HG03565 (cell line): ENCODE measurements at regions not wholly inside any gene's neighbourhood (a gene's known extent, or its start where the extent isn't known, plus 50 kb on each side); places are given as distances from the start of the nearest gene placed in this dataset.
"Not testable (repeated sequence)": the region's sequence is repeated elsewhere in the genome, so short reads cannot be mapped to it uniquely, and the experiment has no call there.

Experiments
- ATAC-seq: cut with Tn5 transposase; IDR thresholded peaks from one replicate; pipeline ENCODE4 v1.9.1; 2021; ENCODE audit warnings: mild to moderate bottlenecking, moderate library complexity; ENCODE audit not compliant: unreplicated experiment

GRCh38 chr6:63010962-63011361 is 200.3 kb upstream of the FKBP1C start:
- not testable (repeated sequence) for ATAC-seq

- ATAC-seq, result no peak
Measured at GRCh38 chr6:63014290-63014689, 197.0 kb upstream of the FKBP1C start.

GRCh38 chr6:63022631-63023030 is 188.6 kb upstream of the FKBP1C start:
- ATAC-seq, result no peak

GRCh38 chr6:63023726-63024125 is 187.5 kb upstream of the FKBP1C start:
- ATAC-seq, result no peak

- no peak for ATAC-seq
Measured at GRCh38 chr6:63049216-63049615, 162.1 kb upstream of the FKBP1C start.

- ATAC-seq, result not testable (repeated sequence)
Measured at GRCh38 chr6:63053206-63053605, 158.1 kb upstream of the FKBP1C start.

GRCh38 chr6:63058601-63059000 is 152.7 kb upstream of the FKBP1C start:
- no peak for ATAC-seq

GRCh38 chr6:63063631-63064271 is 147.5 kb upstream of the FKBP1C start:
- no peak for ATAC-seq

GRCh38 chr6:63066055-63066704 is 145.1 kb upstream of the FKBP1C start:
- peak; percentile 85 for ATAC-seq

- ATAC-seq, result no peak
Measured at GRCh38 chr6:63094947-63095346, 116.3 kb upstream of the FKBP1C start.

- ATAC-seq, result peak; percentile 48
Measured at GRCh38 chr6:63097222-63097621, 114.0 kb upstream of the FKBP1C start.

- ATAC-seq, result no peak
Measured at GRCh38 chr6:63098789-63099188, 112.5 kb upstream of the FKBP1C start.

GRCh38 chr6:63099772-63100459 is 111.4 kb upstream of the FKBP1C start:
- no peak for ATAC-seq

GRCh38 chr6:63114610-63115211 is 96.6 kb upstream of the FKBP1C start:
- ATAC-seq, result no peak

GRCh38 chr6:63121166-63121565 is 90.1 kb upstream of the FKBP1C start:
- ATAC-seq, result no peak

GRCh38 chr6:63140114-63140513 is 71.2 kb upstream of the FKBP1C start:
- ATAC-seq, result no peak

GRCh38 chr6:63140692-63141318 is 70.5 kb upstream of the FKBP1C start:
- no peak for ATAC-seq

GRCh38 chr6:63149730-63150129 is 61.5 kb upstream of the FKBP1C start:
- ATAC-seq, result no peak

- no peak for ATAC-seq
Measured at GRCh38 chr6:63154535-63154934, 56.7 kb upstream of the FKBP1C start.
